Tibial nerve (tissue), 4 donors: ENCODE measurements at regions not wholly inside any gene's neighbourhood (a gene's known extent, or its start where the extent isn't known, plus 50 kb on each side); places are given as distances from the start of the nearest gene placed in this dataset.

Experiments
- EP300 ChIP-seq, 2 donors: sonication (generic); formaldehyde crosslinking; IDR thresholded peaks; one replicate each; pipeline ENCODE4 v1.6.1; 2017; ENCODE audit warnings: antibody characterized with exemption in 2 of 2, mild to moderate bottlenecking in 1 of 2
- TF ChIP-seq, protein P1 (sequence below), 5 experiments: fragments of 200-600 bp in 3 of 5; fragments of 450-650 bp in 2 of 5; sonication (generic) in 3 of 5; IDR thresholded peaks; one replicate each; pipeline ENCODE4 v1.5.1; 2016 to 2019; ENCODE audit warnings: antibody characterized with exemption in 5 of 5, mild to moderate bottlenecking in 3 of 5, moderate library complexity in 2 of 5

GRCh38 chr16:13631213-13631767, 288.7 kb upstream of the ERCC4 start:
- TF ChIP-seq, protein P1, sequence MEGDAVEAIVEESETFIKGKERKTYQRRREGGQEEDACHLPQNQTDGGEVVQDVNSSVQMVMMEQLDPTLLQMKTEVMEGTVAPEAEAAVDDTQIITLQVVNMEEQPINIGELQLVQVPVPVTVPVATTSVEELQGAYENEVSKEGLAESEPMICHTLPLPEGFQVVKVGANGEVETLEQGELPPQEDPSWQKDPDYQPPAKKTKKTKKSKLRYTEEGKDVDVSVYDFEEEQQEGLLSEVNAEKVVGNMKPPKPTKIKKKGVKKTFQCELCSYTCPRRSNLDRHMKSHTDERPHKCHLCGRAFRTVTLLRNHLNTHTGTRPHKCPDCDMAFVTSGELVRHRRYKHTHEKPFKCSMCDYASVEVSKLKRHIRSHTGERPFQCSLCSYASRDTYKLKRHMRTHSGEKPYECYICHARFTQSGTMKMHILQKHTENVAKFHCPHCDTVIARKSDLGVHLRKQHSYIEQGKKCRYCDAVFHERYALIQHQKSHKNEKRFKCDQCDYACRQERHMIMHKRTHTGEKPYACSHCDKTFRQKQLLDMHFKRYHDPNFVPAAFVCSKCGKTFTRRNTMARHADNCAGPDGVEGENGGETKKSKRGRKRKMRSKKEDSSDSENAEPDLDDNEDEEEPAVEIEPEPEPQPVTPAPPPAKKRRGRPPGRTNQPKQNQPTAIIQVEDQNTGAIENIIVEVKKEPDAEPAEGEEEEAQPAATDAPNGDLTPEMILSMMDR (IDR thresholded peaks at IDR 0.05) = no peak
- no peak for TF ChIP-seq EP300 (IDR thresholded peaks at IDR 0.05)
